Fibroblast of mammary gland (primary cell): ENCODE measurements at regions not wholly inside any gene's neighbourhood (a gene's known extent, or its start where the extent isn't known, plus 50 kb on each side); places are given as distances from the start of the nearest gene placed in this dataset.

Source experiments
- DNase-seq: peaks from one replicate; pipeline ENCODE4 v3.0.0-alpha.2; 2010; ENCODE audit warnings: low read depth
- H3K4me3 ChIP-seq: 2 replicates; pipeline ENCODE4 v1.5.1; 2011; ENCODE audit warnings: low read depth, mild to moderate bottlenecking, low read length, moderate library complexity; ENCODE audit not compliant: control insufficient read depth
- CTCF ChIP-seq: conservative IDR thresholded peaks from 2 replicates; pipeline ENCODE4 v1.5.1; 2011; ENCODE audit warnings: low read depth, low read length, inconsistent platforms; ENCODE audit not compliant: control insufficient read depth, insufficient read depth

- DNase-seq = no peak
- no peak for TF ChIP-seq CTCF
- H3K4me3 ChIP-seq = no peak overlapping the region
These were observed 66.1 kb upstream of the TLR3 start for GRCh38 chr4:186002853-186003252.

GRCh38 chr4:186003746-186004145 lies 65.2 kb upstream of the TLR3 start:
- TF ChIP-seq CTCF = no peak

DNA sequence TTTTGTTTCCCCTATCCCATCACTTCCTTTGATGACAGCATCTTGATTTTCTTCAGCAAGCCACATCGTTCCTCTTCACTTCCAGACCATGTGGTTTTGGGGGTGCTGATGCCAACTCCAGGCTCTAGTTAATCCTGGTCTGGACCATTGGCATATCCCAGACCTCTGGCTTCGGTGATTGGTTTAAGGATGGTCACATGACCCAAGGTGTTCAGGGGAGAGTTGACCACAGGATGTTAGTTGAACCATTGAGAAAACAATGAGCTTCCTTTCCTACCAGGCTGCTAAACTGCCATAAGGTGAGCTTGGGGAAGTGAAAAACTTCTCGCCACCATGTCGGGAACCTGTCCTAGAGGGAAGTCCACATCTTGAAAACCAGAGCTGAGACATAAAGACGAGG lies 60.9 kb upstream of the TLR3 start:
- no peak for TF ChIP-seq CTCF
- DNase-seq = no peak
- H3K4me3 ChIP-seq = no peak overlapping the region

More at GRCh38 chr4:186003746-186004145, 65.2 kb upstream of the TLR3 start:
- DNase-seq = no peak
- H3K4me3 ChIP-seq = no peak overlapping the region

DNA sequence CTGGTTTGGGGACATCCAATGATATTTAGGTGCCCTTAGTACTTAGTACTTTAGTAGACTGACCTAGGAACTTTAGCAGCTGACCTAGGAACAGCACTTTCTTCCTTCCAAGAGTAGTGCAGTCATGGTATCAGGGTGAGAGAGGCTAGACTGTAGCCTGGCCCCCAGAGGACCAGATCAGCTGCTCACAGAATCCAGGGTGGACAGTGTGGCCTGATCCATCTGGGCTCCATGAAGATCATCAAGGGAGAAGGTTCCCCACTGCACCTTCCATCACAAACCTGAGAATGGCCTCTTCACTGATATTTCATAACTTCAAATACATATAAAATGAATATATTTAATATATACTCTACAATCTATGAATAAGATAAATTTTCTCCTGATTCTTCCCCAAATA lies 59.0 kb upstream of the TLR3 start:
- no peak for DNase-seq
- no peak for TF ChIP-seq CTCF

DNA sequence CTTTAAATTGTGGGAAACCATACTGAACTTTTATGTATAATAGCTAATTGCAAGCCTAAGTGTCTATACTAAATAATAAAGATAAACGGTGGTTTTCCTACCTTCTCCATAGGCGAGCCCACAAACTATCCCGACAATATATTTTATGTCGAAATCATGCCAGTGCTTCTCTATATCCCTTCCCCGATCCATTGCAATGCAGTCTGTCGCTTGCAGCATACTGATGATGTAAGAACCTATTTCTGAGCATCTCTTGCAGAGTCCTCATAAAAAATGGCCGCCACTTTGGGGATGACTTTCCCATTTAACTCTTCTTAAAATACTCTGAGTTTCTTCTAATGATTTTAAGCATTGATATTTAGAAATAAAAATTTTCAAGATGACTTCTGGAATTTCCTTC lies 58.1 kb upstream of the TLR3 start:
- no peak for TF ChIP-seq CTCF
- no peak overlapping the region for H3K4me3 ChIP-seq
- no peak for DNase-seq

More for the DNA sequence above, 59.0 kb upstream of the TLR3 start:
- H3K4me3 ChIP-seq = no peak overlapping the region

DNA sequence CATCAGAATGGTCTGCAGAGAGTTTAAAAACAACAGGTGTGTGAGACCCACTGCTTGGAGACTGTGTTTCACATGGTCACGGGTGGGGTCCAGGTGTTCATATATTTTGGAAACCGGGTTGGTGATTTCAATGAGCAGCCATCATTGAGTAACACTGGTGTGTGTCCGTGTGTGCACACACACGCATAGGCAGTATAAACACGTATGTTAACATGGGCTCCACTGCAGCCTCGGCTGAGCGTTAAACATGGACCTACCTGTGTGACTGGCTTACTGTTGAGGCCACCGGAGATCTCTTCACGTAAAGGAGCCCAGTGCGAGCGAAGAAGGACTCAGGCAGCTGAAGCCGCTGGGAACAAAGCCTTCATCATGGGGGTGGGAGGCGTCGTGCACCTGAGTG lies 56.9 kb upstream of the TLR3 start:
- no peak overlapping the region for H3K4me3 ChIP-seq
- DNase-seq = no peak
- TF ChIP-seq CTCF = no peak

DNA sequence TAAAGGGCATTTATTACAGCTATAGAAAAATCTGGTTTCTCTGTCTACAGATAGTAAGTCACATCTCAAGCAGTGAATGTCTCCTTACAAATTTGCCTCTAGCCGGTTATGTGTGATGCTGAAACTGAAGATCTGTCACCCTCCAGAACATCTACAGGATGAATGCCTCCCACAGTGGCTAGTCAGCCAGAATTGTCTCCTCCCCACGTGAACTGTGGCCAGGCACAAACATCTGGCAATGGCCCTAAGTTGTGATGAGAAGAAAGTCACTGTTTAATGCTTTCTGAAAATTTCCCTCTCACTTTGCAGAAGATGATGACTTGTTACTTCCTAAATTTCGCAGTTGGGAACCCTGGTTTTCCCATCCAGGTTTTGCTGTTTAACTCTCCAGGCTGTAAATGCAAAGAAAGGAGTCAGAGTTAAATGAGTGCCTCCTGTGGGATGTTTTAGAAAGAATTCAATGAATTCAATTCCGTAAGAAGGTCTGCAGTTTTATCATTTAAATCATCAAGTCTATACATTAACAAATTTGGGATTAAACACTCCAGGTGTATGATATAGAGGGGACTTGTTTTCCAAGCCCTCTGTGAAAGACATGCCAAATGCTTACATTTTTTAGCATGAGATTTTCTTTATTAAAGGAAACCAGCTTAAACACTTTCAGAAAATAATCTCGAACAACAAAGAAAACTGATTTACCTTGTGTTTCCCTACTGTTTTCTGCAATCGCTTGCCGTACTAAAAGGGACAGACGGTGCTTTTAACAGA lies 55.4 kb upstream of the TLR3 start:
- no peak for TF ChIP-seq CTCF
- DNase-seq = no peak
- no peak overlapping the region for H3K4me3 ChIP-seq
